C4-2B (cell line): ENCODE measurements at regions not wholly inside any gene's neighbourhood (a gene's known extent, or its start where the extent isn't known, plus 50 kb on each side); places are given as distances from the start of the nearest gene placed in this dataset.

Source experiments
- ZFX ChIP-seq: fragments of 450-650 bp; IDR thresholded peaks from 2 replicates; pipeline ENCODE4 v1.6.1; 2017
- TF ChIP-seq, protein P1 (sequence below): fragments of 450-650 bp; conservative IDR thresholded peaks from 2 replicates; pipeline ENCODE4 v1.5.1; 2017; ENCODE audit warnings: mild to moderate bottlenecking

DNA sequence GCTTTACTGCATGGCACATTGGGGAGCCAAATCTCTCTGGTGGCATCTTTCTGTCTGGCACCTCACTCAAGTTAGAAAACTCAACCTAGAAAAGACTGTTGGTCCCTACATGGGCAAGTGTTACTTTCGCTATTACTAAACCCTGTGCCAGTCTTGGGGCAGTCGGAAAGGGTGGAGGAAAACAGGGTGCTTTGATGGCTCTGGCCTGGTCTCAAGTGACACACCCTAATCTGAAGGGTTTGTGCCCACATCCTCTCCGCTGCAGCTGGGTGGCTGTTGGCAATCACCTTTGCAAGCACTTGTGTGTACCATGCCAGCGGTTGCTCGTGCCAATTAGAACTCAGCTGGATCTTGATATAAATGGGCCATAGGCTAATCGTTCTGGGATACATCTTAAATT lies 159.8 kb upstream of the ITGB1 start:
- TF ChIP-seq, protein P1, sequence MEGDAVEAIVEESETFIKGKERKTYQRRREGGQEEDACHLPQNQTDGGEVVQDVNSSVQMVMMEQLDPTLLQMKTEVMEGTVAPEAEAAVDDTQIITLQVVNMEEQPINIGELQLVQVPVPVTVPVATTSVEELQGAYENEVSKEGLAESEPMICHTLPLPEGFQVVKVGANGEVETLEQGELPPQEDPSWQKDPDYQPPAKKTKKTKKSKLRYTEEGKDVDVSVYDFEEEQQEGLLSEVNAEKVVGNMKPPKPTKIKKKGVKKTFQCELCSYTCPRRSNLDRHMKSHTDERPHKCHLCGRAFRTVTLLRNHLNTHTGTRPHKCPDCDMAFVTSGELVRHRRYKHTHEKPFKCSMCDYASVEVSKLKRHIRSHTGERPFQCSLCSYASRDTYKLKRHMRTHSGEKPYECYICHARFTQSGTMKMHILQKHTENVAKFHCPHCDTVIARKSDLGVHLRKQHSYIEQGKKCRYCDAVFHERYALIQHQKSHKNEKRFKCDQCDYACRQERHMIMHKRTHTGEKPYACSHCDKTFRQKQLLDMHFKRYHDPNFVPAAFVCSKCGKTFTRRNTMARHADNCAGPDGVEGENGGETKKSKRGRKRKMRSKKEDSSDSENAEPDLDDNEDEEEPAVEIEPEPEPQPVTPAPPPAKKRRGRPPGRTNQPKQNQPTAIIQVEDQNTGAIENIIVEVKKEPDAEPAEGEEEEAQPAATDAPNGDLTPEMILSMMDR: no peak
- no peak for TF ChIP-seq ZFX
